Liver (tissue), 3 donors: ENCODE measurements at regions not wholly inside any gene's neighbourhood (a gene's known extent, or its start where the extent isn't known, plus 50 kb on each side); places are given as distances from the start of the nearest gene placed in this dataset.

Experiments used
- CTCF ChIP-seq: fragments of 150-350 bp; IDR thresholded peaks from 2 replicates; pipeline ENCODE4 v1.5.1; 2017; ENCODE audit warnings: improper control_type of control experiment, low read depth, low read length; ENCODE audit not compliant: missing input control
- EGR1 ChIP-seq, 2 donors: IDR thresholded peaks; 2 replicates each; pipeline ENCODE4 v1.6.1; 2016 to 2018; ENCODE audit warnings: antibody characterized with exemption in 2 of 2, low read depth in 2 of 2
- GABPA ChIP-seq, 2 donors: IDR thresholded peaks in 1 of 2; conservative IDR thresholded peaks in 1 of 2; 2 replicates each; pipeline ENCODE4 v1.6.1; 2016; ENCODE audit warnings: antibody characterized with exemption in 2 of 2, mild to moderate bottlenecking in 1 of 2, moderate library complexity in 1 of 2
- HNF4A ChIP-seq, 2 donors: conservative IDR thresholded peaks; 2 replicates each; pipeline ENCODE4 v1.6.1; 2016; ENCODE audit warnings: antibody characterized with exemption in 2 of 2, mild to moderate bottlenecking in 2 of 2
- JUND ChIP-seq, 2 donors: IDR thresholded peaks; 2 replicates each; pipeline ENCODE4 v1.6.1; 2016; ENCODE audit warnings: antibody characterized with exemption in 2 of 2
- MAX ChIP-seq: IDR thresholded peaks from 2 replicates; pipeline ENCODE4 v1.6.1; 2016; ENCODE audit warnings: antibody characterized with exemption
- RAD21 ChIP-seq, 2 donors: IDR thresholded peaks; 2 replicates each; pipeline ENCODE4 v1.6.1; 2016; ENCODE audit warnings: antibody characterized with exemption in 2 of 2, mild to moderate bottlenecking in 2 of 2
- REST ChIP-seq: IDR thresholded peaks from 2 replicates; pipeline ENCODE4 v1.6.1; 2016; ENCODE audit warnings: antibody characterized with exemption, mild to moderate bottlenecking
- SP1 ChIP-seq: IDR thresholded peaks from 2 replicates; pipeline ENCODE4 v1.6.1; 2018; ENCODE audit warnings: antibody characterized with exemption, mild to moderate bottlenecking
- TAF1 ChIP-seq: conservative IDR thresholded peaks from 2 replicates; pipeline ENCODE4 v1.6.1; 2016; ENCODE audit warnings: antibody characterized with exemption, mild to moderate bottlenecking
- YY1 ChIP-seq: IDR thresholded peaks from 2 replicates; pipeline ENCODE4 v1.6.1; 2016; ENCODE audit warnings: antibody characterized with exemption, mild to moderate bottlenecking
- donor health status: healthy.
- donor health status: healthy.

- TF ChIP-seq JUND (IDR thresholded peaks at IDR 0.05), result no peak
- TF ChIP-seq CTCF, result no peak
- TF ChIP-seq YY1, result peak; percentile 53
- peak; percentile 38 to 54 for TF ChIP-seq RAD21 (IDR thresholded peaks at IDR 0.05)
- TF ChIP-seq SP1, result peak; percentile 35
- peak; percentile 73 for TF ChIP-seq MAX
- TF ChIP-seq HNF4A (conservative IDR thresholded peaks at IDR 0.05), result peak in 1 of 2 donors; percentile 28
- TF ChIP-seq GABPA (IDR thresholded peaks at IDR 0.05 in 1 of 2, conservative IDR thresholded peaks at IDR 0.05 in 1 of 2), result no peak
- TF ChIP-seq REST, result peak; percentile 69
- TF ChIP-seq TAF1, result peak; percentile 23
- peak in 1 of 2 donors; percentile 16 for TF ChIP-seq EGR1 (IDR thresholded peaks at IDR 0.05; ENCODE audit: low read depth in 2 of 2)
These were observed 374.0 kb downstream of the IRS2 start for GRCh38 chr13:109412283-109412901.
